Calu3 (cell line): ENCODE measurements at regions not wholly inside any gene's neighbourhood (a gene's known extent, or its start where the extent isn't known, plus 50 kb on each side); places are given as distances from the start of the nearest gene placed in this dataset.

Source experiments
- BruUV-seq: library from RNA; stranded (reverse); fragments of 400-500 nt; replicated peaks from 2 replicates; lab custom pipeline; 2021; lab: Mats Ljungman, UMichigan
- CTCF ChIA-PET: fragments of 300-600 bp; sonication (Branson Sonifier 250); formaldehyde crosslinking; loops from one replicate; lab custom pipeline; 2022; ENCODE audit warnings: antibody characterized with exemption; lab: Charles Lee
- DNase-seq: peaks from one replicate; pipeline ENCODE4 v3.0.0; 2022
- H3K27ac Mint-ChIP-seq: one replicate; pipeline ENCODE4 v1.8.0; 2022; ENCODE audit warnings: mixed read lengths; ENCODE audit not compliant: unreplicated experiment
- H3K27me3 Mint-ChIP-seq: one replicate; pipeline ENCODE4 v1.8.0; 2022; ENCODE audit warnings: mixed read lengths; ENCODE audit not compliant: unreplicated experiment
- H3K36me3 Mint-ChIP-seq: one replicate; pipeline ENCODE4 v1.8.0; 2022; ENCODE audit warnings: mild to moderate bottlenecking, moderate library complexity, mixed read lengths; ENCODE audit not compliant: insufficient read depth, unreplicated experiment
- H3K4me1 Mint-ChIP-seq: one replicate; pipeline ENCODE4 v1.8.0; 2022; ENCODE audit warnings: mild to moderate bottlenecking, low read depth, mixed read lengths; ENCODE audit not compliant: unreplicated experiment
- H3K4me3 Mint-ChIP-seq: one replicate; pipeline ENCODE4 v1.8.0; 2022; ENCODE audit warnings: mild to moderate bottlenecking, low read depth, moderate library complexity, mixed read lengths; ENCODE audit not compliant: unreplicated experiment
- H3K9me3 Mint-ChIP-seq: one replicate; pipeline ENCODE4 v1.8.0; 2022; ENCODE audit warnings: low read depth, mixed read lengths; ENCODE audit not compliant: unreplicated experiment
- intact Hi-C: fragments of 100-400 bp; cut with micrococcal nuclease; formaldehyde crosslinking; loops from one replicate; pipeline ENCODE4 v1.10.0; 2022; ENCODE audit not compliant: unreplicated experiment
- TF ChIP-seq, protein P1 (sequence below): fragments of 200-600 bp; IDR thresholded peaks from one replicate; pipeline ENCODE4 v1.8.0; 2022; ENCODE audit warnings: antibody characterized with exemption; ENCODE audit not compliant: unreplicated experiment

DNA sequence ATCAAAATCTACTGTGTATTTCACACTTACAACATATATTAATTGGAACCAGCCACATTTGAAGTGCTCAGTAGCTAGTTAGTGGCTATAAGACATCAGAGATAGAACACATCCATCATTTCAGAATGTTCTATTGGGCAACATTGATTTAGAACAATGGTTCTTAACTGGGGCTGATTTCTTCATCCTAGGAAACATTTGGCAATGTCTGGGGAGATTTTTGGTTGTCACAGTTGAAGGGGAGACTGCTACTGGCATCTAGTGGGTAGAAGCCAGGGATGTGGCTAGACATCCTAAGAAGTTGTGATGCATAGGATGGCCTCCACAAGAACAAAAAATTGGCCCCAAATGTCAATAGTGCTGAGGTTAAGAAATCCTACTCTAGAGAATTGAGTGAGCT lies 132.5 kb downstream of the OLIG3 start:
- intact Hi-C loops: no loop called here
- Mint-ChIP-seq H3K4me1 (no peaks in the 10 kb centered on the region), H3K4me3 (no peak overlapping the region), H3K36me3 (no peaks in the 10 kb centered on the region), H3K27ac (no peak overlapping the region), H3K9me3 (no peaks in the 10 kb centered on the region), H3K27me3 (no peaks in the 10 kb centered on the region)
- TF ChIP-seq, protein P1, sequence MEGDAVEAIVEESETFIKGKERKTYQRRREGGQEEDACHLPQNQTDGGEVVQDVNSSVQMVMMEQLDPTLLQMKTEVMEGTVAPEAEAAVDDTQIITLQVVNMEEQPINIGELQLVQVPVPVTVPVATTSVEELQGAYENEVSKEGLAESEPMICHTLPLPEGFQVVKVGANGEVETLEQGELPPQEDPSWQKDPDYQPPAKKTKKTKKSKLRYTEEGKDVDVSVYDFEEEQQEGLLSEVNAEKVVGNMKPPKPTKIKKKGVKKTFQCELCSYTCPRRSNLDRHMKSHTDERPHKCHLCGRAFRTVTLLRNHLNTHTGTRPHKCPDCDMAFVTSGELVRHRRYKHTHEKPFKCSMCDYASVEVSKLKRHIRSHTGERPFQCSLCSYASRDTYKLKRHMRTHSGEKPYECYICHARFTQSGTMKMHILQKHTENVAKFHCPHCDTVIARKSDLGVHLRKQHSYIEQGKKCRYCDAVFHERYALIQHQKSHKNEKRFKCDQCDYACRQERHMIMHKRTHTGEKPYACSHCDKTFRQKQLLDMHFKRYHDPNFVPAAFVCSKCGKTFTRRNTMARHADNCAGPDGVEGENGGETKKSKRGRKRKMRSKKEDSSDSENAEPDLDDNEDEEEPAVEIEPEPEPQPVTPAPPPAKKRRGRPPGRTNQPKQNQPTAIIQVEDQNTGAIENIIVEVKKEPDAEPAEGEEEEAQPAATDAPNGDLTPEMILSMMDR: no peak
- CTCF ChIA-PET: no interaction called here
- no peak for DNase-seq
- BruUV-seq: no TSS peak

DNA sequence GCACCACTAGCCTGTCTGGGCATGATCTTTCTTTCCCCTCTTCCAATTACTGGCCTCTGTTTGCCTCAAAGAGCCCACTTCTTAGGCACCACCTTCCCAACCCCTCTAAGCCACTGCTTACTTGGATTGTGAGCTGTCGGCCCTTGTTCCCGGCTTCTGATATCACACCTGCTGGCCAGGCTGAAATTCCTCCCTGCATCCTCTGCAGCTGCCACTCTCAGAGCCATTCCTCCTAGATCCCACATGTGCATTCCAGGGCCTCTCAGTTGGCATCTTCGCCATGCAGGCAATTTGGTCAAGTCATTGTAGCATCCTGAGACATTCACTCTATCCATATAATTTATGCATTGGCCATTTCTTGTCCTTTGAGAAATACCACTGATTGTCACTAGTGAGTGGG lies 135.9 kb downstream of the OLIG3 start:
- Mint-ChIP-seq H3K4me1 (no peaks in the 10 kb centered on the region), H3K27ac (no peak overlapping the region), H3K9me3 (no peaks in the 10 kb centered on the region), H3K4me3 (no peak overlapping the region), H3K36me3 (no peaks in the 10 kb centered on the region), H3K27me3 (no peaks in the 10 kb centered on the region)
- DNase-seq: no peak
- CTCF ChIA-PET: no interaction called here
- TF ChIP-seq, protein P1: no peak
- BruUV-seq: no TSS peak
- intact Hi-C loops: no loop called here

GRCh38 chr6:137357948-137358266 lies 136.3 kb downstream of the OLIG3 start:
- no peak for DNase-seq
- H3K9me3 Mint-ChIP-seq: no peaks in the 10 kb centered on the region
- TF ChIP-seq, protein P1: no peak
- no peaks in the 10 kb centered on the region for H3K4me1 Mint-ChIP-seq
- no peak overlapping the region for H3K27ac Mint-ChIP-seq
- no peak overlapping the region for H3K4me3 Mint-ChIP-seq
- BruUV-seq: no TSS peak
- intact Hi-C loops: no loop called here
- H3K36me3 Mint-ChIP-seq: no peaks in the 10 kb centered on the region
- no peaks in the 10 kb centered on the region for H3K27me3 Mint-ChIP-seq
- CTCF ChIA-PET: no interaction called here

DNA sequence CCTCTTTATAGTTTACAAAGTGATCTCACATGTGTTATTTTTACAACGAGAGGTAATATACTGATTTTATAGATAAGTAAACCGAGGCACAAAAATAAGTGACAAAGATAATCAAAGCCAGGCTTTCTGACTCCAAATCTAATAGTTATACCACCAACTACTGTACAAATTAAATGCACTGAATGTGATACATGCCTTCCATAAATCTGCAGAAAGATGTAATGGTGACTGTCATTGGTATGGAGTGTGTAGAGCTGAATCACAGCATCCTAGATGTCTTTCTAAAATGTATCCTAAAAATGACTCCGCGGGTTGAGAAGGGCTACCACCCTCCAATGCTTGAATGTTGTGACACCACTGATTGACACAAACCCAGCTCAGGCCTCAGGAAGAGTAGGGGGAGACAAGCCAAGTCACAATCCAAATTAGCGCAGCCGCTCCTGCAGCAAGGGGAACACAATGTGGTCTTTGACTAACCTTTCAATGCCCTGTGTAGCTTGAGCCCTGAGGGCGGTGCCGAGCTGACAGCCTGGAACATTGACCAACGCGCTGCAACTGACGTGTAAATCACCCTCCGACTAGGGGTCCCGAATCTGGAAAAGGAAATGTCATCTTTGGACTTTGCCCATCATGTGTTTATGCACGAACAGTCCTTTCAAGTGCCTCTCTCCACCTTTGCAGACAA lies 136.8 kb downstream of the OLIG3 start:
- BruUV-seq: no TSS peak
- CTCF ChIA-PET: no interaction called here

More for the DNA sequence above, 136.8 kb downstream of the OLIG3 start:
- TF ChIP-seq, protein P1: no peak
- intact Hi-C loops: no loop called here
- Mint-ChIP-seq H3K36me3 (no peaks in the 10 kb centered on the region), H3K9me3 (no peaks in the 10 kb centered on the region), H3K4me1 (no peaks in the 10 kb centered on the region), H3K27ac (no peak overlapping the region), H3K4me3 (no peak overlapping the region), H3K27me3 (no peaks in the 10 kb centered on the region)
- no peak for DNase-seq
